GM10847 (cell line): ENCODE measurements at regions not wholly inside any gene's neighbourhood (a gene's known extent, or its start where the extent isn't known, plus 50 kb on each side); places are given as distances from the start of the nearest gene placed in this dataset.

Experiments
- POLR2A ChIP-seq: IDR thresholded peaks from 2 replicates; pipeline ENCODE4 v1.6.1; 2011; ENCODE audit not compliant: insufficient read length; ENCODE audit errors: extremely low read depth

DNA sequence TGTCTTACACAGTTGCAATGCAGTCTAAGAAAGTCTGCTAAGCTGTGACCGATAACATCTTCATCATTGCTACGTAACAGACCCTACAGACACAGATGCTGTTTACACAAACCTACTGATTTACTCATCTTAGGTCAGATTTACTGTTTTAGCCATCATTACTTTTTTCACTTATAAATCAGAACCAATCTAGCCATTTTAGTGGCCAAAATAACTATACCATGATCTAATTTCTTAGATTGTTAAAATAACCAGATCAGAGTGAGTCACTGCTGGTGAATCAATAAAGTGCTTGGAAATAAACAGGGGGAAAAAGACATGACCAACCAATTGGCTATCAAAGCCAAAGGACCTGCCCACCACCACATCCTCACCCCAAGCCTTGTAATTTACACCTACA is 57.0 kb upstream of the FOXN3 start:
- no peak for TF ChIP-seq POLR2A

DNA sequence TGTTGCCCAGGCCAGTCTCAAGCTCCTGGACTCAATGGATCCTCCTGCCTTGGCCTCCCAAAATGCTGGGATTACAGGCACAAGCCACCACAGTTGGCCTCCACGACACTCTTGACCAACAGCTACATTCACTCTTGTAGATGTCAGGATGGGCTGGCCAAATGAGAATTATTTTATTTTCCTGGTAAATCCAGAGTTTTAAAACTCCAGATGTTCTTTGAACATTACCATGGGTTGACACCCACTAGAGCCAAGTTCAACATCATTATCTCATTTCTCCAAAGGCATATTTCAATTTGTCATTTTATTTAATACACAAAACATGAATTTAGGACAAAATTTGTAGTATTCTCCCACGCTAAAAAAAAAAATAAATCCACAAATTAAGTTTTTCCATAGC is 56.5 kb upstream of the FOXN3 start:
- no peak for TF ChIP-seq POLR2A

GRCh38 chr14:89470401-89470800 is 53.4 kb upstream of the FOXN3 start:
- TF ChIP-seq POLR2A = no peak

GRCh38 chr14:89469210-89470198 is 52.5 kb upstream of the FOXN3 start:
- no peak for TF ChIP-seq POLR2A

- TF ChIP-seq POLR2A = no peak
Observed at GRCh38 chr14:89468566-89468965, 51.5 kb upstream of the FOXN3 start.

GRCh38 chr14:89466944-89467343 is 49.9 kb upstream of the FOXN3 start:
- no peak for TF ChIP-seq POLR2A
